ENCODE measurements at regions not wholly inside any gene's neighbourhood (a gene's known extent, or its start where the extent isn't known, plus 50 kb on each side); places are given as distances from the start of the nearest gene placed in this dataset.
"Not testable (repeated sequence)": the region's sequence is repeated elsewhere in the genome, so short reads cannot be mapped to it uniquely, and the experiment has no call there.

GRCh38 chr11:106491751-106492150, 414.3 kb downstream of the AASDHPPT start:
- DNase-seq (ENCODE audit: low read depth in 2 of 2), result no peak

GRCh38 chr11:106493751-106494150, 416.3 kb downstream of the AASDHPPT start:
- no peak for DNase-seq (ENCODE audit: low read depth in 2 of 2)

GRCh38 chr11:106495046-106495445, 417.6 kb downstream of the AASDHPPT start:
- no peak for DNase-seq (ENCODE audit: low read depth in 2 of 2)

GRCh38 chr11:106496677-106497076, 419.2 kb downstream of the AASDHPPT start:
- no peak for DNase-seq (ENCODE audit: low read depth in 2 of 2)

GRCh38 chr11:106497321-106497720, 419.9 kb downstream of the AASDHPPT start:
- DNase-seq (ENCODE audit: low read depth in 2 of 2), result no peak

- DNase-seq (ENCODE audit: low read depth in 2 of 2), result no peak
These were observed 420.4 kb downstream of the AASDHPPT start for GRCh38 chr11:106497822-106498221.

- no peak for DNase-seq (ENCODE audit: low read depth in 2 of 2)
These were observed 426.4 kb downstream of the AASDHPPT start for GRCh38 chr11:106503901-106504300.

GRCh38 chr11:106507645-106508306, 430.3 kb downstream of the AASDHPPT start:
- no peak for DNase-seq (ENCODE audit: low read depth in 2 of 2)

- DNase-seq (ENCODE audit: low read depth in 2 of 2), result no peak
These were observed 437.2 kb downstream of the AASDHPPT start for GRCh38 chr11:106514706-106515105.

- DNase-seq (ENCODE audit: low read depth in 2 of 2), result no peak
These were observed 440.0 kb downstream of the AASDHPPT start for GRCh38 chr11:106517426-106517825.

- no peak for DNase-seq (ENCODE audit: low read depth in 2 of 2)
These were observed 442.9 kb downstream of the AASDHPPT start for GRCh38 chr11:106520146-106520912.

- DNase-seq (ENCODE audit: low read depth in 2 of 2), result no peak
These were observed 443.5 kb downstream of the AASDHPPT start for GRCh38 chr11:106520920-106521319.

GRCh38 chr11:106523171-106523570, 445.7 kb downstream of the AASDHPPT start:
- no peak for DNase-seq (ENCODE audit: low read depth in 2 of 2)

GRCh38 chr11:106523921-106524320, 446.5 kb downstream of the AASDHPPT start:
- DNase-seq (ENCODE audit: low read depth in 2 of 2), result no peak

- no peak for DNase-seq (ENCODE audit: low read depth in 2 of 2)
These were observed 447.0 kb downstream of the AASDHPPT start for GRCh38 chr11:106524436-106524835.

GRCh38 chr11:106531648-106532047, 454.2 kb downstream of the AASDHPPT start:
- DNase-seq (ENCODE audit: low read depth in 2 of 2), result not testable (repeated sequence)

- DNase-seq (ENCODE audit: low read depth in 2 of 2), result no peak
These were observed 455.6 kb downstream of the AASDHPPT start for GRCh38 chr11:106533046-106533445.

GRCh38 chr11:106540001-106540400, 462.5 kb downstream of the AASDHPPT start:
- DNase-seq (ENCODE audit: low read depth in 2 of 2), result no peak

GRCh38 chr11:106548406-106548805, 469.9 kb downstream of the GUCY1A2 start:
- DNase-seq (ENCODE audit: low read depth in 2 of 2), result no peak

GRCh38 chr11:106551744-106552673, 466.3 kb downstream of the GUCY1A2 start:
- no peak for DNase-seq (ENCODE audit: low read depth in 2 of 2)

GRCh38 chr11:106552694-106553203, 465.5 kb downstream of the GUCY1A2 start:
- no peak for DNase-seq (ENCODE audit: low read depth in 2 of 2)

- DNase-seq (ENCODE audit: low read depth in 2 of 2), result no peak
These were observed 465.0 kb downstream of the GUCY1A2 start for GRCh38 chr11:106553304-106553703.
